HG03108 (cell line): ENCODE measurements at regions not wholly inside any gene's neighbourhood (a gene's known extent, or its start where the extent isn't known, plus 50 kb on each side); places are given as distances from the start of the nearest gene placed in this dataset.
"Not testable (repeated sequence)": the region's sequence is repeated elsewhere in the genome, so short reads cannot be mapped to it uniquely, and the experiment has no call there.

Experiments
- ATAC-seq: cut with Tn5 transposase; IDR thresholded peaks from one replicate; pipeline ENCODE4 v1.9.1; 2021; ENCODE audit warnings: moderate library complexity; ENCODE audit not compliant: unreplicated experiment

GRCh38 chr21:6428498-6429092, 4092.8 kb upstream of the TPTE start:
- not testable (repeated sequence) for ATAC-seq

GRCh38 chr21:6429924-6430323, 4091.5 kb upstream of the TPTE start:
- not testable (repeated sequence) for ATAC-seq

- not testable (repeated sequence) for ATAC-seq
These were observed 4088.2 kb upstream of the TPTE start for GRCh38 chr21:6433149-6433548.

GRCh38 chr21:6436205-6436604, 4085.2 kb upstream of the TPTE start:
- ATAC-seq, result not testable (repeated sequence)

GRCh38 chr21:6436971-6437833, 4084.2 kb upstream of the TPTE start:
- ATAC-seq, result not testable (repeated sequence)

GRCh38 chr21:6437834-6438187, 4083.6 kb upstream of the TPTE start:
- not testable (repeated sequence) for ATAC-seq

GRCh38 chr21:6439058-6439457, 4082.3 kb upstream of the TPTE start:
- not testable (repeated sequence) for ATAC-seq

- not testable (repeated sequence) for ATAC-seq
These were observed 4066.6 kb upstream of the TPTE start for GRCh38 chr21:6454648-6455340.

- ATAC-seq, result not testable (repeated sequence)
These were observed 4065.2 kb upstream of the TPTE start for GRCh38 chr21:6456011-6456661.

- not testable (repeated sequence) for ATAC-seq
These were observed 4061.6 kb upstream of the TPTE start for GRCh38 chr21:6459761-6460160.

GRCh38 chr21:6461358-6461757, 4060.0 kb upstream of the TPTE start:
- not testable (repeated sequence) for ATAC-seq

GRCh38 chr21:6464419-6464818, 4057.0 kb upstream of the TPTE start:
- not testable (repeated sequence) for ATAC-seq

GRCh38 chr21:6466081-6466698, 4055.2 kb upstream of the TPTE start:
- not testable (repeated sequence) for ATAC-seq

- ATAC-seq, result not testable (repeated sequence)
These were observed 4054.7 kb upstream of the TPTE start for GRCh38 chr21:6466707-6467106.

- ATAC-seq, result not testable (repeated sequence)
These were observed 4054.1 kb upstream of the TPTE start for GRCh38 chr21:6467189-6467774.

GRCh38 chr21:6467907-6468306, 4053.5 kb upstream of the TPTE start:
- ATAC-seq, result not testable (repeated sequence)

- not testable (repeated sequence) for ATAC-seq
These were observed 4053.0 kb upstream of the TPTE start for GRCh38 chr21:6468331-6468860.

GRCh38 chr21:6474250-6474968, 4047.0 kb upstream of the TPTE start:
- not testable (repeated sequence) for ATAC-seq

GRCh38 chr21:6481116-6481515, 4040.3 kb upstream of the TPTE start:
- not testable (repeated sequence) for ATAC-seq
